HG02884 (cell line): ENCODE measurements at regions not wholly inside any gene's neighbourhood (a gene's known extent, or its start where the extent isn't known, plus 50 kb on each side); places are given as distances from the start of the nearest gene placed in this dataset.
"Not testable (repeated sequence)": the region's sequence is repeated elsewhere in the genome, so short reads cannot be mapped to it uniquely, and the experiment has no call there.

Experiments
- ATAC-seq: cut with Tn5 transposase; IDR thresholded peaks from one replicate; pipeline ENCODE4 v1.9.1; 2021; ENCODE audit warnings: mild to moderate bottlenecking, moderate library complexity; ENCODE audit not compliant: unreplicated experiment

DNA sequence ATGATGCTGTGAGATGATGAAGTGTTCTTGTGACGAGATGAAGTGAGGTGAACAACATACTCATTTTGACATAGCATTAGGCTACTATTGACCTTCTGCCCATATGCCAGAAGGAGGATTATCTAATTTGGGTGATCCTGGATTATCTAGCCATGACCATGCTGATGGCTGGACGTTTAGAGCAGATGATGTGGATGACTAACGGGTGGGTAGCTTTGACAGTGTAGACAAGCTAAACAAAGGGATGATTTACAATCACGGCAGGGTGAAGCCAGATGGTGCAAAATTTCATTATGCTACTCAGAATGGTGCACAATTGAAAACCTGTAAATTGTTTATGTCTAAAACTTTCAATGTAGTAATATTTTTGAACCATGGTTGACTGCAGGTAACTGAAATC lies 2403.4 kb upstream of the ACO1 start:
- no peak for ATAC-seq

DNA sequence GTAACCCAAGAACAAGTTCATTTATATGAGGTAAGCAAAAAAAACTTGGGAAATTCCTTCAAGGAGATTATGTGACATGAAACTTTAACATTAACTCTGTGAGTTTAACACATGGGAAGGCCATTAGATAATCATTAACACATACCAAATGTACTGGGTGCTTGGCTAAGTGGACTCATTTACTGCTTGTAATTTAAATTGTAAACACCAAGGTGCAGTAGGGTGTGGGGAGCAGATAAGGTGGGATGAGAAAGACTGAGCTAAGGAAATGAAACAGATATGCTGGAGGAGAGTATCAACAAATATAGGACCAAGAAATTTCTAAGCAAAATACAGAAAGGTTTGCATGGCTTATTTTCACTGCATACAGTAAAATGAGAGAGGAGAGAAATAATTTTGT lies 2384.8 kb upstream of the ACO1 start:
- ATAC-seq = no peak

DNA sequence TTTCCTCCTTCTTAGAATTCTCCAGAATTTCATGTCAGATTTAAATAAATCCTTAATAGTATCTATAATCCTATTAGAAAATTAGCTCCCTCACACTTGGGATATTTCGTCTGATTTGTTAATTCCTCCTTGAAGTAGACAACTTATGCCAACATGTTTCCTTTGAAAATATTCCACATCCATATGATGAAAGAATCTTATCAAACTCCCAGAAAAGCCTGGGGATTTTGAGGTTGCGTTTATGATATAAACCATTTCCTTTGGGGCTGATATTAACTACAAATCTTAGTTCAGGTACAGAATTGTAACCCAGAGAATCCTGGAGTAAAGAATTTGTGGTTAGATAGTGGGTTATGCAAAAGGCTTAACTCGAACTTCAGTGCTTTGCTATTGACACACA lies 2373.8 kb upstream of the ACO1 start:
- no peak for ATAC-seq

DNA sequence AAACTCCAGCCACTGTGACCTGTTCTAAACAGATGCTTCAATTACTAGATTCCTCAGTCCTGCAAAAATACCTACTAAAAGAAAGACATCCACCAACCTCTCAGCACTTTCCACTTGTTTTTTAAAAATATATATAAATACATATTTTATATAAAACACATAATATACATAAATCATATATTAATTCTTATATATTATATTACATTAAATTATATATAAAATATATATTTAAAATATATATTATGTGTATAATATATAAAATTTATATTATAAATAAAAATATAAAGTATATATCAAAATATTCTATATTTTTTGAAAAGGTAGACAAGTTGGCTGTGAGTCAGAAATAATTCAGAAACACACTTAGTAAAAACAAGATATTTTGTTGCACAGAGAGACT lies 2371.8 kb upstream of the ACO1 start:
- no peak for ATAC-seq

DNA sequence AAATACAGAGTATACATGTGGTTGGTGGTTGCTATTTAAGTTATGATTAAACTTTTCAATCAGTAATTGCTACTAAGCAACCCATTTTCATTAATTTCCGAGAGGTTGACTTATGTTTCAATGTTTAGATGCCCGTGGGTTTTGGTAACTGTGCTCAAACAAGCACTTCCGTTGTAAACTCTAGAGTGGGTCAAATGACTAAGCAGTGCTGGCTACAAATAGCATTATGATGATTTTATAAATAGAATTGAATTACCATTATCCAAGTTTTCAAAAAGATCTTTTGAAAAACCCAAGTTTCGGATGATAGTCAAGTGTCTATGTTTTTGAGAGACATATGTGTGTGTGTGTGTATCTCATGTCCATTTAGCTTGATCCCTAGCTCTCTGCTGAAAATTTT lies 2369.4 kb upstream of the ACO1 start:
- no peak for ATAC-seq

DNA sequence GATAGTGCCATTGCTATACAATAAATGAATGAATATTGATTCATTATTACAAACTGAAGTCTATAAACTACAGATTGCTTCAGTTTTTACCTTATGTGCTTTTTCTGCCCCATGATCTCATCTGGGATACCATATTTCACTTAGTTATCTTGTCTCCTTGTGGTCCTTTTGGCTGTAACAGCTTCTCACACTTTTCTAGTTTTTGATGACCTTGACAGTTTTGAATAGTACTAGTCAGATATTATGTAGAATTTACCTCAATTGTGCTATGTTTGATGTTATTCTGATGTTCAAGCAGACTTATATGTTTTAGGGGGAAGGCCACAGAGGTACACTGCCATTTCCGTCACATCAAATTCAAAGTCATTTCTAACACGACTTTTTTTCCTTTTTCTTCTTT lies 2364.3 kb upstream of the ACO1 start:
- no peak for ATAC-seq

DNA sequence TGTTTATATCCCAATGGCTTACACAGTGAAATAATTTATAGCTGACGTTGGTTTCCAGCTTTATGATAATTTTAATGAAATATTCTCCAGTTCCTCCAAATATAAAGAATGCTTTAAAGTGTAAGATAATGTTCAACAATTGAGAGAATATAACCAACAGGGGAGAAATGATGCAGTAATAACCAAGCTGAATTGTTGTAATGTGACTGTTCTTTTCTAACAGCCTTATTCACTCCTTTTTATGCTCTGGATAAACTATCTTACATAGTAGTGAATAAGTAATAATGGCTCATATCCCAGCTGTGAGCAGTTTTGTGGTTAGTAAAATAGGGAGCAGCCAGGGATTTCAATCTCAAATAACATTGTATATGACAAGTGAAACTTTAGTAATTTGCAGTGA lies 2348.7 kb upstream of the ACO1 start:
- no peak for ATAC-seq

DNA sequence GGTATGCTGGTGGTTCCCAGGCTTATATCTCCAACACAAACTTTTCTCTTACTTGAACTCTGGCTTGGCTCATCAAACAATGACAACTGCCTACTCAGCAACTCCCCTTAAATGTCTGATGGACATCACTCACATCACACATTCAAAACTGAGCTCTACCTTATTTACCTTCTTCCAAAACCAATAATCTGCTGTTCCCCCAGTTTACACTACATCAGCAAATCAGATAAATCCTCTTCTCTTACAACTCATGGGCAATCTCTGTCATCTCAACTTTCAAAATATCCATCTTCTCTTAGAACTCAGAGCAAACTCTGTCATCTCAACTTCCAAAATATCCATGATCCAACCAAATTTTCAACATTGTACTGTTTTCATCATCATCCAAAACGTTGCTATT lies 2347.9 kb upstream of the ACO1 start:
- ATAC-seq = no peak

DNA sequence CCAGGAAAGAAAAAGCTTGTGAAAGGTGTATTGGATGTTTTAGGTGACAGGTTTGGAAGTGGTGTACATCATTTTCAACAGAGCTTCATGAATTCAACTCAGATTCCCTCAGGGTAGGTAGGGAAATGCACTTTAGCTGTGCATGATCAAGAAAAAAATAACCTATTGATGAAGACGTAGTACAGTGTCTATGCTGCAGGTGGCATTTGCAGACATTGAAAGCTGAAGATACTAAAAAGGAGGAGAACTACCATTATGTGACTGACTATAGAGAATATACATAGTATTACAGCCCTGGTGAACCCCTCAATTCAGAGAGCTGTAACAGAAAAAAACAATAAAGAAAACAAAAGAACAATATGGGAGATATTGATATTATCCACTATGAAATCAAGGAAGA lies 2344.7 kb upstream of the ACO1 start:
- no peak for ATAC-seq

DNA sequence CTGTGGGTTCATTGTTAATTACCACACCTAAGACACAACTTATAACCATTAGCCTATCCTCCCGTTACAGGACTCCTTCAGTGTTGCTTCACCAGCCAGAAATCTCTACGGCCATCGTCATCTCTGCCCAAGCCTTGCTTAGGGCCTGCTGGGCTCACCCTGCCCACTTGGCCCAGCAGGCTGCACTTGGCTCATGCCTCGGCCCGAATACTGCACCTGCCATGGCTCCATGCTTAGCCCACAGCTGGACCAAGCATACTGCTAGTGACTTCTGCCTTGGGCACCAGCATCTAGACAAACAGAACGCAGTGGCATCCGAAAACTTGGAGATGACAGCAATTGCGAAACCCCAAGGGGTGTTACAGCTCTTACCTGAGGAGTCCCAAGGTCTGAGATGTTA lies 2336.0 kb upstream of the ACO1 start:
- ATAC-seq = no peak

DNA sequence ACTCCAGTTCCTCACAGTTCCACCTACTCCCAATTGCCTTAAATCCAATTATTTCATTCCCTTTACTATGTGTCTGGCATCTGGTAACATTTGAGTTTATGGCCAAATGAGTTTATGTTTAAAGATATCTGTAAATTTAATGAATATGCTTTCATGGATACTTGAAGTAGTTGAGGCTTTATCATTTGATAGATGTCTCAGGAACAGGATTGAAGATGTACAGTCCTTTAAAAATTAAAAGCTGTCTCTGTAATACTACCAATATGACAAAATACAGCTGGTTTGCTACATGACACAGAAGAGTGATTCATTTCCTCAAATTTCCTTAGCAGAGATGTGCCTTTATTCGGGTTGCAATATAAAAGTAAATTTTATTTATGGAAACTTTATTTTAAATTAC lies 2326.0 kb upstream of the ACO1 start:
- ATAC-seq = no peak

DNA sequence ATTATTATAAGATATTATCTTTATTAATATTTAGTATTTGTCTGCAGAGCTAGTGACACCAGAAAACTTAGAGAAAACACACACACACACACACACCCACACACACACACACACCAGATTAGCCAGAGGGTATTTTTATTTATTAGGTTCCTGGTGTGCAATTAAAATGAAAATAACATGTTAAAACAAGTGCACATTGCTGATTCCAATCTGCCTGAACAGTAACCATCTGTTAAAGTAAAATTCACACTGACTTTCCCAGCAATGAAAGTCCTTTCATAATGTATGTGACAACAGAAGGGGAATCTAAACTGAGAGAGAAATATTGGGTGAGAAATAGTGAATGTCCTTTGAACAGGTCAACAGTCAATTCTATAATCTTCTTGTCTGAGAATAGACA lies 2323.5 kb upstream of the ACO1 start:
- ATAC-seq = no peak

DNA sequence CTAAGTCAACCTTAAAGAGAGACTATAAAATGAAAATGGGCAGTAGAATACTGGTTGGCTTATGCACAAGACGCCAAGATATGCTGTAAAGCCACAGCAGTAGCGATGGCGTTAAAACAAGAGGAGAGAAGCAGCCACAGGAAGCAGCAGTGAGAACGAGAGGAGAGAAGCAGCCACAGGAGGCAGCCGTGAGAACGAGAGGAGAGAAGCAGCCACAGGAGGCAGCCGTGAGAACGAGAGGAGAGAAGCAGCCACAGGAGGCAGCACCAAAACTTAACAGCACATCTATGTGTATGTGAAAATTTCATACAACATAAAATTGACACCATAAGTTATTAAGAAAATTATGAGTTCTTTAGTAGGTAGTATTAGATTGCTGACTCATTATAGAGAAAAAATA lies 2318.6 kb upstream of the ACO1 start:
- ATAC-seq = no peak

DNA sequence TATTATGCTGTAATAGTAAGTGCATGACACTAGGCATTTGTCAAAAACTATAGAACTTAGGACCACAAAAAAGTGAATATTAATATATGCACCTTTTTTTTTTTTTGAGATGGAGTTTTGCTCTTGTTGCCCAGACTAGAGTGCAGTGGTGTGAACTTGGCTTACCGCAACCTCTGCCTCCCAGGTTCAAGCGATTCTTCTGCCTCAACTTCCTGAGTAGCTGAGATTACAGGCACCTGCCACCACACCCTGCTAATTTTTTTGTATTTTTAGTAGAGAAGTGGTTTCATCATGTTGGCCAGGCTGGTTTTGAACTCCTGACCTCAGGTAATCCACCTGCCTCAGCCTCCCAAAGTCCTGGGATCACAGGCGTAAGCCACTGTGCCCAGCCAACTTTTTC lies 2315.2 kb upstream of the ACO1 start:
- not testable (repeated sequence) for ATAC-seq

DNA sequence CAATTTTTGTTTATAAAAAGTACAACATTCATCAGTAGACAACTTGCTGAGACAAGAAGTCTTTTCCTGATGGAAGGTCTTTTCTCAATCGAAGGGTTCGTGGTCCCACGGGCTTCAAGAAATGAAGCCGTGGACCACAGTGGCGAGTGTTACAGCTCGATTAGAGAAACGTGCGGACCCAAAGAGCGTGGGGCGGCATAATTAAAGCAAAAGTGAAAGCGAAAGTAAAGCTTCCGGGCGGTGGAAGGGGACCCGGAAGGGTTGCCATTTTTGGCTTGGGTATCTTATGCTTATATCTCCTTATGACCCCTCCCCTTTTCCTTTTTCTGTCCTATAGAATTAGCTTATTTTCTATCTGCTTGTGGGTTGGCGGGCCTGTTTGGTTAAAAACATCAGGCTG lies 2309.4 kb upstream of the ACO1 start:
- ATAC-seq = no peak

DNA sequence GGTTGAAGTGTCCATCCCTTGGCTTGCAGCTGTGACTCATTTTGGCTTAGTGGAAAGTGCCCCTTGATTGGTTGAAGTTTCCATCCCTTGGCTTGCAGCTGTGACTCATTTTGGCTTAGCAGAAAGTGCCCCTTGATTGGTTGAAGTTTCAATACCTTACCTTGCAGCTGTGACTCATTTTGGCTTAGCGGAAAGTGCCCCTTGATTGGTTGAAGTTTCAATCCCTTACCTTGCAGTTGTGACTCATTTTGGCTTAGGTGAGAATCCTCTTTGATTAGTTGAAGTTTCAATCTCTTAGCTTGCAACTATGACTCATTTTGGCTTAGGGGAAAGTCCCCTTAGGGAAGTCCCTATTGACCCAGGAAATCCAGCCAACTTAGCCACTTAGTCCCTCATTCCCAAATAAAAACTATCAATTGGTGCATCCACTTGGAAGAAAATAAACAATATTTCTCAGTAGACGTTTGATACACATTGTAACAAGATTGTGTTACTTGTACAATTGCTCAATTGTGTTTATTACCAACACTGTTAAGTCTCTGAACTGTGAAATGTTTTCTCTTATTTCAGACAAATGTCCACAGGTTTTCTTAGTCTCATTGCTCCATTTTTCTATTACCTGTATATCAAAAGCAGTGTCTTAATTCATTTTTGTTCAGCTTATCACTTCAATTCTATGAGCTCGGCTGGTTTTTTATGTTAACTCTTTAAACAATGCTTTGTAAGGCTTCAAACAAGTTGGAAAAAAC lies 2308.8 kb upstream of the ACO1 start:
- peak; percentile 81 for ATAC-seq

DNA sequence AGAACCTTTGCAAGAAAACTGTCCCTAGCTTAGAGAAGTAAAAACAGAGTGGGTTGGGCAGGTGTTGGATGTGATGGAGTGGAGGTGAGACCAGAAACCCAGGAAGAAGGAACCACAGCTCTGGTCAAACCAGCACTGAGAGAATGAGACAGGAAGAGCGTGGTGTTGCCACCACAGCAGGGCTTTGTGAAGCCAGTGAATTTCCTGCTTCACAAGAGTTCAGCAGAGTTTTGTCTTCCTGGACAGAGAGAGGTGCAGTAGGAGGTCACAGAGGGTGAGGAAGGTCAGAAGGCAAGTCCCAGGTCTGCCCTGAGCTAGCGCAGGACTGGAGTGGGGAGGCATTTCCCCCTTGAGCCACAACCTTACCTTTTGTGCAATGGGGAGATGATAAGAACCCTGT lies 2306.2 kb upstream of the ACO1 start:
- ATAC-seq = no peak

DNA sequence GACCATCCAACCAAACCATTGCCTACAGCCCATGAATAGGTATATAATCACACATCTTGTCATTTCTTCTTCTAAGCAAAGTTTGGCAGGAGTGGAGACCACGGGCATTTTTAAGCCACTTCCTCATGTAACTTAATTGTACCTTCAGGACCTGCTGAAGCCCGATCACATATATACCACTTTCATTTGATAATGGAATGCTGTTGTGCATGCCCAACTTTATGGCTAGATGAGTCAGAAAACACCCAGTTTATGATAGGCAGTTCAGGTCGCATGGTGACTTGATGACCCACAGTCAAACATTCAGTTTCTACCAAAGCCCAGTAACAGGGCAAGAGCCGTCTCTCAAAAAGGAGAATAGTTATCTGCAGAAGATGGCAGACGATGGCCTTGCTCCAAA lies 2295.0 kb upstream of the ACO1 start:
- ATAC-seq = no peak

DNA sequence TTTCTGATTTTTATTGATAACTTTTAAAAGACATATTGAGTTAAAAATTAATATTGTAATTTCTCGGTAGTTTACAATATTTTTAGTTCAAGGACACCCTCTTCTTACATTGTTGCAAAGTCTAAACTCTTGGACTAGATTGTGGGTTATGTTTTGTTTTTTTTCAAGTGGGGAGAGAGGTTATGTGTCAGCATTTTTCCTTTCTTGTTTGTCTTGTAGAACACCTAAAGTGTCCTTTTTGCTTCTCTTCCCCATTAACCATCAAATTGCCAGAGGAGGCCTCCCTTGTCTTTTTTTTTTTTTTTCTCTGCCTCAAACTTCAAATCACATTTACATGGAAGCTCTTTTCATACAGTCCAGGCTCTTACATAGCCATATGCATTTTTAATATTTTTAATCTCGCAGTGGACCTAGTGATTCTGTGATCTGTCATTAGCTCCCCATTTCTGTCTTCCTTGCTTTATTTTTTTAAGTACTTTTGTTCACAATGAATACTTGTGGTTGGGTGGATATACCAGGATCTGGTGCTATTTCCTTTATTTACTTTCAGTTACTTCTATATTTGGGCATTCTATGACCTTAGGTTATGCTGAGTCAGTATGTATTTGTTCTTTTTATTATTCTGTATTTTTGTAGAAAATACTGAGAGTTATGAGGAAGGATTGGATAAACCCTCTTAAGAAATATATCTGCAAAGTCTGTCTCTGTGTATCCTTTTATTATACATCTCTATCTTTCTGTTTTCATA lies 2280.6 kb upstream of the ACO1 start:
- ATAC-seq = no peak

DNA sequence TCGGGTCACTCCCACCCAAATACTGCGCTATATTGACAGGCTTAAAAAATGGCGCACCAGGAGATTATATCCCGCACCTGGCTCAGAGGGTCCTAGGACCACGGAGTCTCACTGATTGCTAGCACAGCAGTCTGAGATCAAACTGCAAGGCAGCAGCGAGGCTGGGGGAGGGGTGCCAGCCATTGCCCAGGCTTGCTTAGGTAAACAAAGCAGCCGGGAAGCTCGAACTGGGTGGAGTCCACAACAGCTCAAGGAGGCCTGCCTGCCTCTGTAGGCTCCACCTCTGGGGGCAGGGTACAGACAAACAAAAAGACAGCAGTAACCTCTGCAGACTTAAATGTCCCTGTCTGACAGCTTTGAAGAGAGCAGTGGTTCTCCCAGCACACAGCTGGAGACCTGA lies 2277.3 kb upstream of the ACO1 start:
- not testable (repeated sequence) for ATAC-seq

DNA sequence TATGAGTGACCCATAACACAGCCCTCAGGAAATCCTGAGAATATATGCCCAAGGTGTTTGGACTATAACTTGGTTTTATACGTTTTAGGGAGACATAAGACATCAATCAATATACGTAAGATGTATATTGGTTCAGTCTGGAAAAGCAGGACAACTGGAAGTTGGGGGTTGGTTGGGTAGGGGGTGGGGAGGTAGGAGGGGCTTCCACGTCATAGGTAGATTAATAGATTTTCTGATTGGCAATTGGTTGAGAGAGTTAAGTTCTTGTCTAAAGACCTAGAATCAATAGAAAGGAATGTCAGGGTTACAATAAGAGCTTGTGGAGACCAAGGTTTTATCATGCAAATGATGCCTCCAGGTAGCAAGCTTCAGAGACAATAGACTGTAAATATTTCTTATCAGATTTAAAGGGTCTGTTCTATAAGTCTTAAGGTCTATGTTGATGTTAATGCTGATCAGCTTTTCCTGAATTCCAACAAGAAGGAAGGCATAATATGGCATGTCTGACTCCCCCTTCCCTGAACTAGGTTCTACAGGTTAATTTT lies 2267.7 kb upstream of the ACO1 start:
- ATAC-seq = no peak

DNA sequence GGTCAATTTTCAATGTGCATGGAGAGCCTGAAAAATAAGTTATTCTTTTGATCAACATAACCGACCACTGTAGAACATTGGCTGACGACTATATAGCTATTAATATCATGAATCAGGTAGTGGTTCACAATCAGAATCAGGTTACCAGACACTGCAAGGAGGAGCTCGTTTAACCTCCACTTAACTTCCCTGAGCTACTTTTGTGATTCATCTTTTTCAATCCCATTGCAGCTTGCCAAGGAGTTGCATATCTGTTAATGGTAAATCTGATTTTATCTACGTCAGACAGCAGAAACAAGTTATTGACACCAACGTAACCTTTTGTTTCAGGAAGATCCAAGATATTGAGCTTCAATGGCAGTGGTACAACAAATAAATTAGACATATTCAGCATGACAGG lies 2263.8 kb upstream of the ACO1 start:
- no peak for ATAC-seq
